MG63 (cell line): ENCODE measurements at regions not wholly inside any gene's neighbourhood (a gene's known extent, or its start where the extent isn't known, plus 50 kb on each side); places are given as distances from the start of the nearest gene placed in this dataset.
A peak's percentile ranks its signal among the peaks of the same experiment; 100 is the strongest.

Source experiments
- DNase-seq: peaks from one replicate; pipeline ENCODE4 v3.0.0-alpha.2; 2020
- H3K27me3 ChIP-seq: fragments of 250-450 bp; sonication (Bioruptor Pico); 2 replicates; pipeline ENCODE4 v1.5.1; 2020; ENCODE audit warnings: mild to moderate bottlenecking, moderate library complexity
- H3K36me3 ChIP-seq: fragments of 250-450 bp; sonication (Bioruptor Pico); 2 replicates; pipeline ENCODE4 v1.5.1; 2020; ENCODE audit warnings: mild to moderate bottlenecking, moderate library complexity
- H3K4me3 ChIP-seq: fragments of 250-450 bp; sonication (Bioruptor Pico); 2 replicates; pipeline ENCODE4 v1.5.1; 2020; ENCODE audit warnings: mild to moderate bottlenecking, moderate library complexity
- H3K9me3 ChIP-seq: fragments of 250-450 bp; sonication (Bioruptor Pico); 2 replicates; pipeline ENCODE4 v1.5.1; 2020; ENCODE audit warnings: mild to moderate bottlenecking, moderate library complexity

DNA sequence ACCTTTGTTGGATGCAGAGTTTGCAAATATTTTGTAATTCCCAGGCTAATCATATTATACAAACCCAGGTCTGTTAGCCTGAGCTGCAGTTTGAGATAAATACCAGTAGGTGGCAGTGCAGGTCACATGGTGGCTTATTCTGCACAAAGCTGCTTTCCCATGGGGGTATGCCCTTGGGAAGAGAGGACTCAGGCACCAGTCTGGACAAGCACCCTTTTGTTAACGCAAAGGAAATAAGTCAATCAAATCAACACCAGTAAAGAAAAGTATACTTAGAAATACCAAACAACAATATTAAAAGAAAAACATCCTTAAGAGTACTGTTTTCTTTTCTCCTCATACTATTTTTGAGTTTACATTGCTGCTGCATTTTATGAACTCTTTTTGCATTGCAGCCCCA lies 389.0 kb upstream of the ZFP42 start:
- H3K4me3 ChIP-seq: no peak overlapping the region
- peak; percentile 33 for DNase-seq
- H3K9me3 ChIP-seq: no peaks in the 10 kb centered on the region
- H3K36me3 ChIP-seq: no peaks in the 10 kb centered on the region
- no peaks in the 10 kb centered on the region for H3K27me3 ChIP-seq

GRCh38 chr4:187608001-187608421 lies 387.6 kb upstream of the ZFP42 start:
- H3K36me3 ChIP-seq: no peaks in the 10 kb centered on the region
- DNase-seq: peak; percentile 40
- H3K9me3 ChIP-seq: no peaks in the 10 kb centered on the region
- no peak overlapping the region for H3K4me3 ChIP-seq
- no peaks in the 10 kb centered on the region for H3K27me3 ChIP-seq

- H3K27me3 ChIP-seq: no peaks in the 10 kb centered on the region
- H3K9me3 ChIP-seq: no peaks in the 10 kb centered on the region
- H3K36me3 ChIP-seq: no peaks in the 10 kb centered on the region
- no peak overlapping the region for H3K4me3 ChIP-seq
- DNase-seq: no peak
Observed at GRCh38 chr4:187612301-187612700, 383.3 kb upstream of the ZFP42 start.

DNA sequence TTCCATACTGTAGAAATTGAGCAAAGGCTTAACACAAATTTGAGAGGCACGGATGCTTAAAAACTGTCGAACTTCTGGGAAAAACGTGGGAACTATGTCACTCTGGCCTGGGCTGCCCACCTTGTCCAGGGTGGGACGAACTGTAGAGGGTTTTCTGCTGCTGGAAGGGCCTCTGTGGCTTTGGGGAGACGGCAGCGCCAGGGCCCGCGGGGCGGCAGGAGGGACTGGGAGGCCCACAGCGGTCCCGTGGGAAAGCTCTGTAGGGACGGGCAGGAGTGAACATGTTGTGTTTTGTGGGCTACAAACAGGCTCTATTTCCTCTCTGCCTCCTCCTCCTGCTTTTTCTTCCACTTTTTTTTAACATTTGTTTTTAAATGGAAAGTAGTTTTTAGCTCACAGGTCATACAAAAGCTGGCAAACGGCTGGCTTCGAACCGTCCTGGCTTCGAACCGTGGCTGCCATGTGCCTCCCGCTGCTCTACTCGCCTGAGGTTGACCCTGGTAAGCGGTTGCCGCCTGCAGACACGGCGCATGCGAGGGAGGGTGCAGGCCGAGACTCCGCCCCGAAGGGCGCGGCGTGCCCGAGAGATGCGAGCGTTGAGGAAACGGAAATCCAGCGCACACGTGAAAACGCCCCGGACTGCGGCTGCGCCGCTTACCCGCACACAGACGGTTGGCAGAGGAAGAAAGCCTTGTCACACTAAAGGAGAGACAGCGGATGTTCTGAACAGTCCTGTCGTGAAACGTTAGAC lies 382.3 kb upstream of the ZFP42 start:
- no peak overlapping the region for H3K4me3 ChIP-seq
- no peaks in the 10 kb centered on the region for H3K27me3 ChIP-seq
- DNase-seq: no peak
- H3K36me3 ChIP-seq: no peaks in the 10 kb centered on the region
- no peaks in the 10 kb centered on the region for H3K9me3 ChIP-seq

DNA sequence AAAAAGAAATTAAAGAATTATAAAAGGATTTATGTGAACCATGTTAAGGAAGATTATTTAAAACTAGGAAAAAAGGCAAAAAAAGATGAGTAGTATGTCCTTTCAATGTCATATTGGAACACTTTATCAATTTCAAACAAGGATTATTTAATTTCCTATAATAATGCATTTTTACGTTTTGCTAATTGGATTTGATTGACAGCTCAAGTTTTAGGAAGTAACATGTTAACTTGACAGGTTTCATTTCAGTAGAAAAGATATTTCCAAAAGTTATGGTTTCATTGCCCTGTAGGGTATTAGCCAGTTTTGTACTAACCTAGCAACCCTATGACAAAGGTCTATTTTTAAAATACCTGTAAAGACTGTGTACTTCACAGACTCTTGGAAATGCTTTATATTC lies 379.6 kb upstream of the ZFP42 start:
- no peak for DNase-seq
- Histone ChIP-seq H3K4me3 (no peak overlapping the region), H3K27me3 (no peaks in the 10 kb centered on the region), H3K36me3 (no peaks in the 10 kb centered on the region), H3K9me3 (no peaks in the 10 kb centered on the region)

- DNase-seq: no peak
- H3K9me3 ChIP-seq: no peaks in the 10 kb centered on the region
- no peak overlapping the region for H3K4me3 ChIP-seq
- no peaks in the 10 kb centered on the region for H3K27me3 ChIP-seq
- H3K36me3 ChIP-seq: no peaks in the 10 kb centered on the region
Observed at GRCh38 chr4:187617113-187617512, 378.5 kb upstream of the ZFP42 start.

- no peak overlapping the region for H3K4me3 ChIP-seq
- H3K9me3 ChIP-seq: peaks cover 3% of the 10 kb centered on the region; the same call in 1 of the 2 replicates
- peak; percentile 68 for DNase-seq
- no peaks in the 10 kb centered on the region for H3K27me3 ChIP-seq
- no peaks in the 10 kb centered on the region for H3K36me3 ChIP-seq
Observed at GRCh38 chr4:187618701-187619281, 376.8 kb upstream of the ZFP42 start.

GRCh38 chr4:187619319-187619718 lies 376.3 kb upstream of the ZFP42 start:
- H3K9me3 ChIP-seq: peaks cover 3% of the 10 kb centered on the region; the same call in 1 of the 2 replicates
- H3K4me3 ChIP-seq: no peak overlapping the region

DNA sequence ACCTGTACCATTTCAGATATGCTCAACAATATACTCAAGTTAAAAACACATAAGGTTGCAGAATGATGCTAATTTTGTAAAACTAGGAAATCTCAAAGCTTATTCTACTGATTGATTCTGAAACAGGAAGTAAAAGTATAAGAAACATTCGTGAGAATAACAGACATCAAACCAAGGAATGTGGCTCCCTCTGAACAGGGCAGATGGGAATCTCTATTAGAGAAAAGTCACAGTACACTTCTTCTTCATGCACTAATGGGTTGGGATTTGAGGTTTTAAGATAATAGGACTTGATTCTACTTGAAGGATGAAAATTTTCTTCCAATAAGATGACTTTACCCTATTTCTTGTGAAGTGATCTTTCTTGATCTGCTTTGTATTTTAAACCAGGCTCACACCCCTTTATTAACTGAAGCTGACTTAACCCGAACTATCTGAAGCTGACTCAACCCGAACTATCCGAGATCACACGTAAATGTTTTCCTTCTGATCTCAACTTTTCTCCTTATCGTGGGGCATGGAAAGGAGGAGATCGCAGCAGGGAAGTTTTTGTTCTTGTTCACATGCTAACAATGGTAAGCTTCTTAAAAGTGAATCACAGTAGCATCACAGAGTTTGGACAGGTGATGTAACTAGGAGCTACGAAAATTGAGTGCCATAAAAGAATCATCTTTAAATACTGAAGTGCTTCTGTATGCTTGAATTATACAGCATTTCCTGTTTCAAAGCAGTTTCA lies 363.1 kb upstream of the ZFP42 start:
- no peak for DNase-seq
- H3K4me3 ChIP-seq: no peak overlapping the region
- no peaks in the 10 kb centered on the region for H3K27me3 ChIP-seq
- 0 out of 2 replicates have a peak, but pooled peaks cover 4% of the 10 kb centered on the region for H3K9me3 ChIP-seq
- H3K36me3 ChIP-seq: no peaks in the 10 kb centered on the region

More at GRCh38 chr4:187619319-187619718, 376.3 kb upstream of the ZFP42 start:
- H3K27me3 ChIP-seq: no peaks in the 10 kb centered on the region
- no peak for DNase-seq
- H3K36me3 ChIP-seq: no peaks in the 10 kb centered on the region

DNA sequence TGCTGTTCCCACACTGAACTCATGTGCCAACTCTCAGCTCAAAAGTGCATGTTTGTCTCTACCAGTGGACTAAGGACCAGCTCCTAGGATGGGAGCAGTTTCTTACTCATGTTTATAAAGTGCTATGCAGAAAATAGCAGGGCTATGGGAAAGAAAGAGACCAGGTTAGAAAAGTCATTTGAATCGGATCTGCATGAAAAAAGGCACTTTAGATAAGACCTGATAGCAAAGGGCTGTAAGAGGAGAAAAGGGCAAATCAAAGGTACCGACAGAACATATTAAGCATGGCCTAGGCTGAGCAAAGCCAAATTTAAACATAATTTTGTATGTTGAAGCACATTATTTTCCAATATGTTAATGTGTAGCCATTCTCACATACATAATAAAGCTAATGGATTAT lies 362.3 kb upstream of the ZFP42 start:
- no peak for DNase-seq
- Histone ChIP-seq H3K27me3 (no peaks in the 10 kb centered on the region), H3K9me3 (0 out of 2 replicates have a peak, but pooled peaks cover 4% of the 10 kb centered on the region), H3K36me3 (no peaks in the 10 kb centered on the region), H3K4me3 (no peak overlapping the region)

DNA sequence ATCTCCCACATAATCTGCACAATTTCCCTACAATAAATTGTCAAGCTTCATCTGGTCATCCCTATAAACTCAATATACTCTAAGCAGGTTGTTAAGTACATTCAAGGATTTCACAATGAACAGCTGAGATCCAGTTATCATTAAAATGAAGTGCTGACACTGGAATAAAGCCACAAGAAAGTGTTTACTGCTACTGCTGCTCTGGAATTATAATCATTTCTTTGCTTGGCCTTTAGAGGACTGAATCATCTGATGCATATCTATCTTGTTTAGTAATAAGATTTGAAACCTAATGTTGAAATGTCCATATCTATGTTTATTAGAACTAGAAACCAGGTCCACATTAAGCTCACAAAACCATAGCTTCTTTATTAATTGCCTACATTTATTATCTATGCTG lies 338.6 kb upstream of the ZFP42 start:
- Histone ChIP-seq H3K27me3 (no peaks in the 10 kb centered on the region), H3K36me3 (no peaks in the 10 kb centered on the region), H3K4me3 (no peak overlapping the region), H3K9me3 (no peaks in the 10 kb centered on the region)
- DNase-seq: no peak

DNA sequence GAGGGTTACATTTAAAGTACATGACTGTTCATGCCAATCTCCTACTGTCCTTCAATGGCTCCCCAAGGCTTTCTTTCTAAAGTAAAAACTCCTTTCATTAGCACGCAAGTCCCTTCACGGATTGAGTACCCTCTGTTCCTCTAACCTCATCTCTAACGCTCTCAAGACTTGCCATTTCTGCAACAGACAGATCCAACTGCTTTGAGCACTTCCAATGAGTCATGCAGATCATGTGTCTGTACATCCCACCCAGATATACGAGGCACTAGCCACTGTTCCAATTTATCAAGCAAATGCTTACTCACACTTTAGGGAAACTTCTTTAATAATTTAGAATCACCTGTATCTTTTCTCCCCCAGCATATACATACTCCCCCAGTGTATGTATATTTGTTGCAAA lies 332.5 kb upstream of the ZFP42 start:
- no peaks in the 10 kb centered on the region for H3K9me3 ChIP-seq
- DNase-seq: no peak
- H3K27me3 ChIP-seq: no peaks in the 10 kb centered on the region
- H3K36me3 ChIP-seq: no peaks in the 10 kb centered on the region
- H3K4me3 ChIP-seq: no peak overlapping the region

DNA sequence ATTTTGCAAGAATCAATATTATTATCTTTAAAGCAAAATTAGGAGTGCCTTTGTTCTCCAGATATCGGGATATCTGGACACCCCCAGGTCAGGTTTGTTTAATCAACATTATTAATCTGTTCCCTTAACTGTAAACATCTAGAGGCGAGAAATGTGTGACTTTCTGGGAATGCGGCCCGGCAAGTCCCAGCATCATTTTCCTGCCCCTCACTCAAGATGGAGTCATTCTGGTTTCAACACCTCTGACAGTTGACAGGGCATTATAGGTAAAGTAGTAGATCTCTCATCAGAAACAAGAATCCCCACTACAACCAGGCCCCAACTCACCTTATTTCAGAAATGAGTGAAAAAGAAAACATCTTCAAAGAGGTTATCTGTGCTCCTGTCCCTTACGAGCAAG lies 331.6 kb upstream of the ZFP42 start:
- H3K36me3 ChIP-seq: no peaks in the 10 kb centered on the region

GRCh38 chr4:187665086-187665485 lies 330.5 kb upstream of the ZFP42 start:
- no peaks in the 10 kb centered on the region for H3K9me3 ChIP-seq
- no peaks in the 10 kb centered on the region for H3K27me3 ChIP-seq
- no peaks in the 10 kb centered on the region for H3K36me3 ChIP-seq
- no peak for DNase-seq
- no peak overlapping the region for H3K4me3 ChIP-seq

More for the DNA sequence above, 331.6 kb upstream of the ZFP42 start:
- Histone ChIP-seq H3K27me3 (no peaks in the 10 kb centered on the region), H3K4me3 (no peak overlapping the region), H3K9me3 (no peaks in the 10 kb centered on the region)
- no peak for DNase-seq

DNA sequence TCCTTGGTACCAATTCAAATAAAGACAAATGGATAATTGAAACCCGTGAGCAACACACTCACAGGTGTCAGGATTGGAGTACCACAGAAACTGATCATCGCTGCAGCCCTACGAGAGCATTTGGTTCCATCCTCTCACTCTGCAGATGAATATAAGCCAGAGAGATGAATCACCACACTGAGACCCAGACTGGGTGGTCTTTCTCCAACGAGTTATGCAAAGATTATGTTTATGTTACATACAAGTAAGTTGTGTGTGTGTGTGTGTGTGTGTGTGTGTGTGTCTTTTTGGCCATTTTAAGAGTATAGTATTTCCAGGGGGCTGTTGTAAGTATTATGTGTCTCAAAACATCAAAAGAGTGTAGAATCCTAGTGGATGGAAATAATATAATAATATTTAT lies 329.5 kb upstream of the ZFP42 start:
- DNase-seq: no peak
- Histone ChIP-seq H3K27me3 (no peaks in the 10 kb centered on the region), H3K4me3 (no peak overlapping the region), H3K36me3 (no peaks in the 10 kb centered on the region), H3K9me3 (no peaks in the 10 kb centered on the region)

- DNase-seq: no peak
- H3K36me3 ChIP-seq: no peaks in the 10 kb centered on the region
- no peaks in the 10 kb centered on the region for H3K27me3 ChIP-seq
- no peak overlapping the region for H3K4me3 ChIP-seq
- H3K9me3 ChIP-seq: no peaks in the 10 kb centered on the region
Observed at GRCh38 chr4:187666697-187667494, 328.7 kb upstream of the ZFP42 start.
